Left lung (tissue), 4 donors: ENCODE measurements at regions not wholly inside any gene's neighbourhood (a gene's known extent, or its start where the extent isn't known, plus 50 kb on each side); places are given as distances from the start of the nearest gene placed in this dataset.

Experiments used
- ATAC-seq: fragments of 200-7000 bp; cut with Tn5 transposase; one replicate; pipeline ENCODE4 v1.9.1; 2020; ENCODE audit warnings: moderate library complexity
- DNase-seq, 4 donors: peaks; one replicate each; pipeline ENCODE4 v3.0.0-alpha.2; 2013 to 2020
- H3K27ac ChIP-seq, 2 donors: fragments of 200-600 bp; sonication (generic) in 1 of 2; one replicate each; pipeline versions ENCODE4 v1.5.0 to v1.8.0; 2020 to 2021
- H3K27me3 ChIP-seq, 2 donors: fragments of 200-600 bp; sonication (generic) in 1 of 2; one replicate each; pipeline versions ENCODE4 v1.5.0 to v1.8.0; 2020 to 2021
- H3K36me3 ChIP-seq, 2 donors: fragments of 200-600 bp; sonication (generic) in 1 of 2; one replicate each; pipeline versions ENCODE4 v1.5.0 to v1.8.0; 2020 to 2021
- H3K4me1 ChIP-seq, 2 donors: fragments of 200-600 bp; one replicate each; pipeline ENCODE4 v1.8.0; 2021
- H3K4me3 ChIP-seq, 2 donors: fragments of 200-600 bp; sonication (generic) in 1 of 2; one replicate each; pipeline versions ENCODE4 v1.5.0 to v1.8.0; 2020 to 2021; ENCODE audit warnings: mild to moderate bottlenecking in 1 of 2
- H3K9me3 ChIP-seq, 2 donors: fragments of 200-600 bp; sonication (generic) in 1 of 2; one replicate each; pipeline versions ENCODE4 v1.5.0 to v1.8.0; 2020 to 2021
- intact Hi-C, 2 donors: fragments of 100-400 bp; cut with DNase I; formaldehyde crosslinking; loops; one replicate each; pipeline versions ENCODE4 v1.11.2 to v1.14.2; 2022
- TF ChIP-seq, protein P1 (sequence below), 2 donors: fragments of 200-600 bp; sonication (generic) in 1 of 2; IDR thresholded peaks; one replicate each; pipeline versions ENCODE4 v1.5.0 to v1.8.0; 2021; ENCODE audit warnings: antibody characterized with exemption in 2 of 2
- donor health status: DM: no; HTN: yes; CAD: no.
- donor health status: DM: no; HTN: no; CAD: no.

GRCh38 chr16:6280055-6280454 is 1052.6 kb upstream of the RBFOX1 start:
- Histone ChIP-seq H3K27me3 (no peaks in the 10 kb centered on the region), H3K4me3 (no peak overlapping the region), H3K9me3 (no peaks in the 10 kb centered on the region), H3K27ac (no peak overlapping the region), H3K4me1 (no peaks in the 10 kb centered on the region), H3K36me3 (no peaks in the 10 kb centered on the region)
- DNase-seq: no peak
- ATAC-seq: no peak
- intact Hi-C loops: no loop called here
- TF ChIP-seq, protein P1, sequence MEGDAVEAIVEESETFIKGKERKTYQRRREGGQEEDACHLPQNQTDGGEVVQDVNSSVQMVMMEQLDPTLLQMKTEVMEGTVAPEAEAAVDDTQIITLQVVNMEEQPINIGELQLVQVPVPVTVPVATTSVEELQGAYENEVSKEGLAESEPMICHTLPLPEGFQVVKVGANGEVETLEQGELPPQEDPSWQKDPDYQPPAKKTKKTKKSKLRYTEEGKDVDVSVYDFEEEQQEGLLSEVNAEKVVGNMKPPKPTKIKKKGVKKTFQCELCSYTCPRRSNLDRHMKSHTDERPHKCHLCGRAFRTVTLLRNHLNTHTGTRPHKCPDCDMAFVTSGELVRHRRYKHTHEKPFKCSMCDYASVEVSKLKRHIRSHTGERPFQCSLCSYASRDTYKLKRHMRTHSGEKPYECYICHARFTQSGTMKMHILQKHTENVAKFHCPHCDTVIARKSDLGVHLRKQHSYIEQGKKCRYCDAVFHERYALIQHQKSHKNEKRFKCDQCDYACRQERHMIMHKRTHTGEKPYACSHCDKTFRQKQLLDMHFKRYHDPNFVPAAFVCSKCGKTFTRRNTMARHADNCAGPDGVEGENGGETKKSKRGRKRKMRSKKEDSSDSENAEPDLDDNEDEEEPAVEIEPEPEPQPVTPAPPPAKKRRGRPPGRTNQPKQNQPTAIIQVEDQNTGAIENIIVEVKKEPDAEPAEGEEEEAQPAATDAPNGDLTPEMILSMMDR (IDR thresholded peaks at IDR 0.05): no peak

DNA sequence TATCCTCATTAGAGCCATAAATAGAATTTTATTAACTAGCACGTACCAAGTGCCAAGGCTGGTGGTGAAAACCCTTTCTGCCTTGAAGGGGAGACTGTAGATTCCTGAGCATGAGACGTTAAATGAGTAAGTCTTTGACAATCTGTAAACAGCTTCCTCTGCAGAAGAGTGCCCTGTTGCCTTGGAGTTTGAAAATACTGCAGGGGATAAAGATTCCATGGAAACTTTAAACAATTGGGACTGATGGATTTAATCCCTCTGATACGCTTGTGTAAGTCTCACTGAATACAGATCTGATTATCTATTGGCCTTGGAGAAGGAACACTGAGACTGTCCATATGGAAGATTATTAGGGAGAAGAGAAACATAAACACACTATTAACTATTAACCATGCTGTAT is 1053.4 kb upstream of the RBFOX1 start:
- ATAC-seq: no peak
- no peak overlapping the region for H3K27ac ChIP-seq
- TF ChIP-seq, protein P1 (IDR thresholded peaks at IDR 0.05): no peak
- H3K4me1 ChIP-seq: no peaks in the 10 kb centered on the region
- no peaks in the 10 kb centered on the region for H3K9me3 ChIP-seq
- DNase-seq: no peak
- no peak overlapping the region for H3K4me3 ChIP-seq
- no peaks in the 10 kb centered on the region for H3K27me3 ChIP-seq
- intact Hi-C loops: no loop called here
- H3K36me3 ChIP-seq: no peaks in the 10 kb centered on the region

DNA sequence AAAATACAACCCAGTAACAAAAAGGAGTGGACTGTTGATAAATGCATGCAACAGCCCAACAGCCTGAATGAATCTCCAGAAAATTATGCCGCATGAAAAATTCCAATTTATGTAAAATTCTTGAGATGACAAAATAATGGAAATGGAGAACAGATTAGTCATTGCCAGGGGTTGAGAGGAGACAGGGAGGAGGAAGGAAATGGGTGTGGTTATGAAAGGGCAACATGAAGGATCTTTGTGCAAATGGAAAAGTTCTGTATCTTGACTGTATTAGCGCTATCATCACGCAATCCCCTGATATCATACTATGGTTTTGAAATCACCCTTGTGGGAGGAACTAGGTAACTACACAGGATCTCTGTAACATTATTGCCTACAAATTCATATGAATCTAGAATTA is 1058.3 kb upstream of the RBFOX1 start:
- intact Hi-C loops: no loop called here
- DNase-seq (no peak), ATAC-seq (no peak)
- no peaks in the 10 kb centered on the region for H3K4me1 ChIP-seq
- H3K27ac ChIP-seq: no peak overlapping the region
- H3K4me3 ChIP-seq: no peak overlapping the region
- H3K9me3 ChIP-seq: no peaks in the 10 kb centered on the region
- H3K27me3 ChIP-seq: no peaks in the 10 kb centered on the region
- H3K36me3 ChIP-seq: no peaks in the 10 kb centered on the region
- TF ChIP-seq, protein P1 (IDR thresholded peaks at IDR 0.05): no peak

DNA sequence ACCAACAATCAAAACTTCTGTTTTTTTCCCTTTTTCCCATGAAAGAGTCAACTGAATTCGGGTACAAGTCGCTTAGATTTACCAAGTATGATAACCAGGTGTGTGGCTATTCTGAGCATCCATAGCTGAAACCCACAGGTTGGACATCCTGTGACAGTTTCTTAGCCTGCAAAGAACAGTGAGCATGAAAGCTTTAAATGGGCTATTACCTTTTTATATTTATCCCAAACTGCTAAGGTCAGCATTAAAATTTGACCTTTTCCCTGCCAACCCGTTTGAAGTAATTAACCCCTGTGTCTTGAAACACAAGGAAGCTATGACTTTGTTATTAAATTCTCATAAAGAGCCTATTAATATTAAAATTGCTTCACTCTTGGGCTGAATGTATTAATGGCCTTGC is 1065.0 kb upstream of the RBFOX1 start:
- no peak for ATAC-seq
- intact Hi-C loops: no loop called here

GRCh38 chr16:6266703-6267102 is 1065.9 kb upstream of the RBFOX1 start:
- ATAC-seq: no peak
- TF ChIP-seq, protein P1 (IDR thresholded peaks at IDR 0.05): no peak
- intact Hi-C loops: no loop called here

More for the DNA sequence above, 1065.0 kb upstream of the RBFOX1 start:
- Histone ChIP-seq H3K27ac (no peak overlapping the region), H3K36me3 (no peaks in the 10 kb centered on the region), H3K4me1 (no peaks in the 10 kb centered on the region), H3K4me3 (no peak overlapping the region), H3K27me3 (no peaks in the 10 kb centered on the region), H3K9me3 (no peaks in the 10 kb centered on the region)
- TF ChIP-seq, protein P1 (IDR thresholded peaks at IDR 0.05): no peak
- DNase-seq: no peak

More at GRCh38 chr16:6266703-6267102, 1065.9 kb upstream of the RBFOX1 start:
- no peaks in the 10 kb centered on the region for H3K9me3 ChIP-seq
- H3K4me3 ChIP-seq: no peak overlapping the region
- DNase-seq: no peak
- no peaks in the 10 kb centered on the region for H3K27me3 ChIP-seq
- no peaks in the 10 kb centered on the region for H3K36me3 ChIP-seq
- H3K4me1 ChIP-seq: no peaks in the 10 kb centered on the region
- no peak overlapping the region for H3K27ac ChIP-seq
